BJ (cell line): ENCODE measurements at regions not wholly inside any gene's neighbourhood (a gene's known extent, or its start where the extent isn't known, plus 50 kb on each side); places are given as distances from the start of the nearest gene placed in this dataset.

Experiments used
- CTCF ChIA-PET: fragments of 350-600 bp; formaldehyde crosslinking; extraction: SDS; loops from one replicate; lab custom pipeline; 2021; ENCODE audit warnings: antibody characterized with exemption, inconsistent platforms; lab: Yijun Ruan, JAX
- POLR2A ChIA-PET: fragments of 300-600 bp; sonication (Branson Sonifier 250); formaldehyde crosslinking; extraction: SDS; loops from one replicate; lab custom pipeline; 2021; ENCODE audit warnings: antibody characterized with exemption; lab: Charles Lee
- DNase-seq: peaks from one replicate; pipeline ENCODE4 v3.0.0-alpha.2; 2011; ENCODE audit warnings: low read depth
- H3K27me3 ChIP-seq: 2 replicates; pipeline ENCODE4 v1.6.0; 2011; ENCODE audit warnings: low read length; ENCODE audit not compliant: control insufficient read depth, insufficient read depth
- H3K36me3 ChIP-seq: 2 replicates; pipeline ENCODE4 v1.5.1; 2011; ENCODE audit warnings: low read length; ENCODE audit not compliant: control insufficient read depth, insufficient read depth
- H3K4me3 ChIP-seq: 2 replicates; pipeline ENCODE4 v1.5.1; 2011; ENCODE audit warnings: low read depth, mild to moderate bottlenecking, control low read depth, low read length
- TF ChIP-seq, protein P1 (sequence below): IDR thresholded peaks from 2 replicates; pipeline ENCODE4 v1.5.1; 2011; ENCODE audit warnings: low read depth, mild to moderate bottlenecking, control low read depth, inconsistent platforms, low read length, moderate library complexity; ENCODE audit not compliant: insufficient read depth

DNA sequence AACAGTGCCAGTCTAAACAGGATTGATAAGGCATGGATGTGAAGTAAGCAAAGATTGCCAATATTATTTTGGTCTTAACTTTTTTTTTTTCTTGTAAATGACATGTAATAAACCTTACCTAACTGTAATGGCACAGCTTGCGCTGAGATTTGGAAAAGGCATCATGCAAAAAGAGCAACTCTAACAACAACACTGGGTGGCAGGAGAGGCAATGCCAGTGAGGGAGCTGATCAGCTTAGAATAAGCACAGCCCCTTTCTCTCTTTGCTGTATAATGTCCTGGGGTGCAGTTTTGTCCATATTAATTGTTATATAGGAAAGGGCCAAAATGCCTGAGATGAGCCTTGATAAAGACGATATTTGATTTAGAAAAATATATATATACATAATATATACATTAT, 1589.7 kb upstream of the FLRT2 start:
- DNase-seq, result no peak
- ChIA-PET CTCF (no interaction called here), POLR2A (no interaction called here)
- Histone ChIP-seq H3K27me3 (no peaks in the 10 kb centered on the region), H3K4me3 (no peak overlapping the region), H3K36me3 (no peaks in the 10 kb centered on the region)
- TF ChIP-seq, protein P1, sequence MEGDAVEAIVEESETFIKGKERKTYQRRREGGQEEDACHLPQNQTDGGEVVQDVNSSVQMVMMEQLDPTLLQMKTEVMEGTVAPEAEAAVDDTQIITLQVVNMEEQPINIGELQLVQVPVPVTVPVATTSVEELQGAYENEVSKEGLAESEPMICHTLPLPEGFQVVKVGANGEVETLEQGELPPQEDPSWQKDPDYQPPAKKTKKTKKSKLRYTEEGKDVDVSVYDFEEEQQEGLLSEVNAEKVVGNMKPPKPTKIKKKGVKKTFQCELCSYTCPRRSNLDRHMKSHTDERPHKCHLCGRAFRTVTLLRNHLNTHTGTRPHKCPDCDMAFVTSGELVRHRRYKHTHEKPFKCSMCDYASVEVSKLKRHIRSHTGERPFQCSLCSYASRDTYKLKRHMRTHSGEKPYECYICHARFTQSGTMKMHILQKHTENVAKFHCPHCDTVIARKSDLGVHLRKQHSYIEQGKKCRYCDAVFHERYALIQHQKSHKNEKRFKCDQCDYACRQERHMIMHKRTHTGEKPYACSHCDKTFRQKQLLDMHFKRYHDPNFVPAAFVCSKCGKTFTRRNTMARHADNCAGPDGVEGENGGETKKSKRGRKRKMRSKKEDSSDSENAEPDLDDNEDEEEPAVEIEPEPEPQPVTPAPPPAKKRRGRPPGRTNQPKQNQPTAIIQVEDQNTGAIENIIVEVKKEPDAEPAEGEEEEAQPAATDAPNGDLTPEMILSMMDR, result no peak

- no peaks in the 10 kb centered on the region for H3K36me3 ChIP-seq
- DNase-seq, result no peak
- TF ChIP-seq, protein P1, result no peak
- H3K4me3 ChIP-seq, result no peak overlapping the region
- no peaks in the 10 kb centered on the region for H3K27me3 ChIP-seq
- ChIA-PET CTCF (no interaction called here), POLR2A (no interaction called here)
These were observed 1571.6 kb upstream of the FLRT2 start for GRCh38 chr14:83958359-83958758.

DNA sequence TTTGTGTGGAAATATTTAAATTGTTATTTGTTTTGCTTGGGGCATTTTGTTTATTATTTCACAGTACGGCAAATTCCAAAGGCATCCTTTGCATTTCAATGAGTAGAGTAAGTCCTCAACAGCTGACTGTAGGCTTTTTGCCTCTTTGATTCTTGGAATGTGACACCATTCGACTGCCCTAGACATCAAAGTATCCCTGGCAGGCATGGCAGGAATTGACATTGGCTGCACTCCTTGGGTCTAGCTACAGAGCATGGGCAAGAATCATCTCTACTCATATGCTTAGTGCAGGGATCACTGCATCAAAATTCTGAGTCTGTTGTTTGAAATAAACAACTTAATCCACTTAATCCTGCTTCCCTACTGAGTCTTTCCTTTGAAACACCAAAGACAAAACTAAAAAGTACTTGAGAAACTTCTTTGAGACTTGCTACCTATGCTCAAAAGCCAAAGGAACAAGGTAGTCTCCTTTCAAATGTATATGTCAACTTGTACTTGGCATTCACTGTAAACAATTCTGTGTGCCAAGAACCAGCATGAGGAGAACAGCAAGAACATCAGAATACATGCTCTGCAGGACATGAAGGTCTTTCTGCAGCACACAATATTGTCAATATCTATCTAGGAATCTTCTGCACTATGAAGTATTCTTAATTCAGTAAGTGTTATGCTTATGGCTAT, 1569.0 kb upstream of the FLRT2 start:
- TF ChIP-seq, protein P1, result no peak
- CTCF ChIA-PET, result interaction anchor here (0.6 kb wide), 1 partner anchor 28 kb away, joined by 3 read pairs; no protein-coding TSS in a partner anchor
- Histone ChIP-seq H3K36me3 (no peaks in the 10 kb centered on the region), H3K4me3 (no peak overlapping the region), H3K27me3 (no peaks in the 10 kb centered on the region)
- POLR2A ChIA-PET, result no interaction called here
- no peak for DNase-seq

- H3K4me3 ChIP-seq, result no peak overlapping the region
- DNase-seq, result no peak
- TF ChIP-seq, protein P1, result no peak
- CTCF ChIA-PET, result no interaction called here
- no peaks in the 10 kb centered on the region for H3K36me3 ChIP-seq
- no peaks in the 10 kb centered on the region for H3K27me3 ChIP-seq
- POLR2A ChIA-PET, result no interaction called here
These were observed 1559.9 kb upstream of the FLRT2 start for GRCh38 chr14:83969998-83970397.

DNA sequence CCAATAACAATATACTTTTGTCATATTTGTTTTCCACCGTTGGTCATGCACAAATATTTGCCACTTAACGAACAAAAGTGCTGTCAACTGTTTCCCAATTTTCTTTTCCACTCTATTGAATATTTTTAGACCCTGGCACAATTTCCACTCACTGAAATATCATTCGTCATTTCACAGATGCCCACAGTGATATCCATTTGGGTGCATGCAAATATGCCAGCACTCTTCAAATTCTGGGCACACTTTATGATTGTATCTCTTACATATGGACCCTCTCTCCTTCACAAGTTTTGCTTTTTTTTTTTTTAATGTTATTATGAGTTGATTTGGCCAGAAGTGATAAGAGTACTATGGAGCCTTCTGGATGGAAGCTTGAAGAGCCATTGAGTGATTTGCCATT, 1557.3 kb upstream of the FLRT2 start:
- ChIA-PET CTCF (no interaction called here), POLR2A (no interaction called here)
- Histone ChIP-seq H3K4me3 (no peak overlapping the region), H3K27me3 (no peaks in the 10 kb centered on the region), H3K36me3 (no peaks in the 10 kb centered on the region)
- TF ChIP-seq, protein P1, result no peak
- no peak for DNase-seq
